CD4-positive, alpha-beta T cell treated with Interleukin-17A for 1 hour (primary cell): ENCODE measurements at regions not wholly inside any gene's neighbourhood (a gene's known extent, or its start where the extent isn't known, plus 50 kb on each side); places are given as distances from the start of the nearest gene placed in this dataset.
"Not testable (repeated sequence)": the region's sequence is repeated elsewhere in the genome, so short reads cannot be mapped to it uniquely, and the experiment has no call there.

ENCODE experiments used
- DNase-seq: peaks from one replicate; pipeline ENCODE4 v3.0.0-alpha.2; 2020

DNA sequence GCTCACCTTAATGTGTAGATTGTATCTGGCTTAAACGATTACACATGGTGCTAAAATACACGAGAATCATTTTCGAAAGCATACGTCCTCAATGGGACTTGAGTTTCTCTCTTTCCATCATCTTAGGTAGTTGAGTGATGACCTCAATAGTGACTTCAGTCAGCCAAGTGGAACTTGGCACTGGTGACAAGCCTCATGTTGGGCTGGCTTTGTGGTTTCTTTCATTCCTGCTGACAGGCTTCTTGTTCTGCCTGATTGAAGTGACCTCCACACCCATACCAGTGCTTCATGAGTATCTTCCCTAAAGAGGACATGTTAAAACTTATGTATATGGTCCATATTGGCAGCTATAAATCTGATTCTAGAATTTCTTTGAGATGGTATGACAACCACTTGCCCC is 159.1 kb upstream of the WDR1 start:
- DNase-seq, result no peak

DNA sequence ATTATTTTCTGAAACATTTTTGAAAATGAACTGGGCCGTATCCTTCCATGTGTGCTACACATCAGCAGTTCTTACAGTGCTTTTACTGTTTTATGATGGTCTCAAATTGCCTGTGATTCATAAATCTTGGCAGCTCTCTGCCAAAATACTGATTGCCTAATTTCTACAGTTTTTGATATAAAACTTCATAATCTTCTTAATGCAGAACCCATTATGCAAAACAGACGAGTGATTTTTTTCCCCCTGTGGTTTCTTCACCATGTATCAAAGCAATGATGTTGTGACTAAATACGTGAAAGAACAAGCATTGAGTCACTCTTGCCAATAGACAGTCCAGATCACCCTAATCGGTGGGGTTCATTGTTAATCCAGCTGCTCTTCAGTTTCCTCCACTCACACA is 156.4 kb upstream of the WDR1 start:
- no peak for DNase-seq

DNA sequence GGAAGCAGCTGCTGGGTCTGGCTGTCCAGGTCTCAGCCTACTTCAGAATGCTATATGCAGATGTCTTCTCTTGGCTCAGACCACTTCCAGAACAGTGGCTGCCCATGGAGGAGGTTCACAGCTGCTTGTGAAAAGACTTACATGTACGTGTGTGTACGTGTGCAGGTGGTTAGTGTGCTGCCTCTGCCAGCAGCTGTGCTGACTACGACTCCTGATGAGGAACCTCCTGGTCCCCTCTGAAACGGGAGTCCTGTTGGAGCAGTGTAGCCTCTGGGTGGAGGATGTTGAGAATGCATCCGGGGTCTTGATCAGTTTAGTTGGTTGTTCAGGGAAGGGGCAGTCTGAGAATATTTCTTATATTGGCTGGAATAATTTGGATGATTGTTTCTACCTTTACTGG is 155.9 kb upstream of the WDR1 start:
- DNase-seq, result no peak

GRCh38 chr4:10267066-10267465 is 150.5 kb upstream of the WDR1 start:
- DNase-seq, result no peak

DNA sequence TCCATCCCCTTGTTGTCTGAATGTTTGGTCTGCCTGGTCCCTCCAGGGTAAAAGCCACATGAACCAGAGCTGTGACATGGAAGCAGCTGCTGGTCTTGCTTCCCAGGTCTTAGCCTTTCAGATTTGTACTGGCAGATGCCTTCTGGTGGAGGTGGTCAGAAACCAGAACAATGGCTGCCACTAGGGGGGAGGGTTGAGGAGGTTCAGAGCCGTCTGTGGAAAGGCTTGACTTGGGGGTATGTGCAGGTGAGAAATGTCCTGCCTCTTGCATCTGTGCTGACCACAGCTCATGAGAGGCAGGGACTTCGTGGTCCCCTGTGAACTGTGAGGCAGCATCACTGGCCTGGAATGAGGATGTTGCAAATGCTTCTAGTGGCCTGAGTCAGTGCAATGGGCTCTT is 144.2 kb upstream of the WDR1 start:
- DNase-seq, result no peak

GRCh38 chr4:10259976-10260375 is 143.4 kb upstream of the WDR1 start:
- DNase-seq, result no peak

DNA sequence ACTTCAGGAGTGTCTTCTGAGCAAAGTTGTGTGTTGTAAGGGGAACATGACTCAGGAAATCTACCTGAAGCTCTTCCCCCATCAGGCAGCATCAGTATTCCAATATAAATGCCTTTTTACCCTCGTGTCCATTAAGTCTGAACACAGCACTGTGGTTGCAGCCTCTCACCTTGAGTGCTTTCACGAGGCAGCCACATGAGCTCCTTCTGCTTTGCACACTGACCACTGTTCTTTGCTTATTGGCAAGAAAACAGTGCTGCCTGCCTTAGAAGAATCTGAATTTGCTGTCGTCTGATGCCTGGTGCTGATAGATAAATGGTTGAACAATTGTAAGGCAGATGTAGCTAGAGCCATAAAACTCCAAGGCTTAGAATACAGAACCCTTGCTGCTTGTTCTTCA is 139.6 kb upstream of the WDR1 start:
- DNase-seq, result no peak

- no peak for DNase-seq
Observed at GRCh38 chr4:10253765-10254164, 137.2 kb upstream of the WDR1 start.

DNA sequence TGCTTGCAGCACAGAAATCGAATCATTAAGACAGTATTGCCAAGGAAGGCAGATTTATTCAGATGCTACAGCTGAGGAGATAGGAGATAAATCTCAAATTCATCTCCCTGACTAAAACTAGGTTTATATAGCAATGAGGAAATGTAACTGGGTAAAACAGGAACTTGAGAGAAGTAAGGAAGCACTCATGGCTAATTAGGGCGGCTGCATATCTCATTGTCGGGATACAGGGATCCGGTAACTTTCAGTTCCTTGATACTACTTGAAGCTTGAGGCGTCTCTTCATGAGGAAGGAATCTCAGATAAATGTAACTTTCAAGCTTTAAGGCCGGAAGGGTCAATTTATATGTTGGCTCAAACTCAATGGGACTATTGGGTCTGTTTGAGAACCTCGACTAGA is 129.2 kb upstream of the WDR1 start:
- DNase-seq, result no peak

DNA sequence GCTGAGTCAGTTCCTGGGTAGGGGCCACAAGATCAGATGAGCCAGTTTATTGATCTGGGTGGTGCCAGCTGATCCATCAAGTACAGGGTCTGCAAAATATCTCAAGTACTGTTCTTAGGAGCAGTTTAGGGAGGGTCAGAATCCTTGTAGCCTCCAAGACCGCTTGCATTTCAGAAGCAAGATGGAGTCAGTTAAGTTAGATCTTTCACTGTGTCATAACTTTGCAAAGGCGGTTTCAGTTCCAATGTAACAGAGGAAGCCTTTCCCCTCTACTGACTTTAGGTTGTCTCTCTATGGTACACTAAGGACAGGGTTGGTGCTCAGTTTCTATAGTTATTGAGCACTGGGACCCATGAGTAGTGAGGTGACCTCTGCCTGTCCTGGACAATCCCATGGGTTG is 127.3 kb upstream of the WDR1 start:
- no peak for DNase-seq

DNA sequence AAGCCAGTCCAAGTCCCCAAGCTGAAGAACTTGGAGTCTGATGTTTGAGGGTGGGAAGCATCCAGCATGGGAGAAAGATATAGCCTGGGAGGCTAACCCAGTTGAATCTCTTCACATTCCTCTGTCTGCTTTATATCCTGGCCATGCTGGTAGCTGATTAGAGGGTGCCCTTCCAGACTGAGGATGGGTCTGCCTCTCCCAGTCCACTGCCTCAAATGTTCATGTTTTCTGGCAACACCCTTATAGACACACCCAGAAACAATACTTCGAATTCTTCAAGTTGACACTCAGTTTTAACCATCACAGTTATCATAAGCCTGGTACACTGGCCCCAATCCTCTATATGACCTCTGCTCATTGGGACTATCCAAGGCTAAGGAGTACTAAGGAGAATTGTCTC is 124.1 kb upstream of the WDR1 start:
- no peak for DNase-seq

DNA sequence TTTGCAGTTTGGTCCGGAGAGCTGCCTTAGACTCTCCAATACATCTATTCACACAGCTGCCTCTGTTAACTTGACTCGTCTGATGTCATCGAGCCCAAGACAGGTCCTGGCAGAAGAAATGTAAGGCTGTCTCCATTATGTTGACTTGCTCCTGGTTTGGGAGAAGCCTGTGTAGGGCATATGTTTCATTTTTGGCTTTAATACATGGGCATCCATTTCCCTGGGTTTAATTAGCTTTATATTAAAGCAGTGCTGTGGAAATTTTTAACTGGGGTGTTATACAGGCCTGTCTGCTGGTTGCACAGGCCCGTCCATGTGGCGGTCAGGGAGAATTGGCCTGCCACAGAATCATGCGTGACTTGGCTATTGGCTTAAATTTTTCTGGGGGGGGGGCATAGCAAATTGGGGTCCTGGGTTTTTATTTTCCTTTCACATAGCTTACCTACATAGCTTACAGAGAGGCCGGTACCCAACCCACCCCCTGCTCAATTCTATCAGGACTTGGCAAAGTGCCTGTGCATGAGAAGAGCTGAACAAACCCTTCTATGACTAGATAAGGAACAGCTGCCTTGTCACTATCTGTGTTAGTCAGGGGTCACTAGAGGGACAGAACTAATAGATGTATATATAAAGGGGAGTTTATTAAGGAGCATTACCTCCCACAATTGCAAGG is 123.5 kb upstream of the WDR1 start:
- no peak for DNase-seq

GRCh38 chr4:10237131-10237530 is 120.5 kb upstream of the WDR1 start:
- no peak for DNase-seq

DNA sequence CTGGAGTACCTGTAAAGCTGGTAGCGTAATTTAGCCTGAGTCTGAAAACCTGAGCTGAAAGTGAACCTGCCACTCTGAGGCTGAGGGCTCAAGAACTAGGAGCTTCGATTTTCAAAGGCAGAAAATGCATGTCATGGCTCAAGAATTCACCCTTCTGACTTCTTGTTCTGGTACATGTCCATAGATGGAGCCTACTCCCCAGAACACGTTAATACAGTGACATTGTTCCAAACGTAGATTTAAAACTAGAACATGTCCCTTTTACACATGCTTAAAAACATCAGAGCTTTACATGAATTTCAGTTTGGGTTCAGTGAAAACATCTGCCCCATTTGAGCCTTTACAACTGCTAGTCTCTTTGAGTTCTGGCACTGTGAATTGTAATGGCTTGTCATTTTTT is 115.5 kb upstream of the WDR1 start:
- DNase-seq, result no peak

DNA sequence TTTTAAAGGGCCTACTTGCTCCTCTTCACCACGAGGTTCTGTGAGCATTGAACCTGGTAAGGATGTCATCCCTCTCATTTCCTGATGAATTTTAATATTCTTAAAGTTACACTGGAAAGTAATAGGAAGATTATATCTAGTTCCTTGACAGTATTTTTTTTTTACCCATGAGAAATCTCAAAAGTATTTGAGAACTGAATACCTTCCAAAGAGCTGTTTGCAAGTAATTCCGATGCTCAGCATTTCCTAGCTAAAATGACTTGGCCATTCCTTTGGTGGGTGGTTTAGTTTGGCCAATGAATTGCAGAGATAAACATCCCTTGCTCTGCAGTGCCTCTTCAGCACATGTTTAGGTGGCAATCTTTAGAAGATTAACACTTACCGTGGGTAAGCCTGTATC is 110.2 kb upstream of the WDR1 start:
- no peak for DNase-seq

GRCh38 chr4:10225096-10225495 is 108.5 kb upstream of the WDR1 start:
- DNase-seq, result no peak

- DNase-seq, result no peak
Observed at GRCh38 chr4:10223782-10224181, 107.2 kb upstream of the WDR1 start.

GRCh38 chr4:10213481-10213880 is 96.9 kb upstream of the WDR1 start:
- not testable (repeated sequence) for DNase-seq

GRCh38 chr4:10212901-10213300 is 96.3 kb upstream of the WDR1 start:
- no peak for DNase-seq

DNA sequence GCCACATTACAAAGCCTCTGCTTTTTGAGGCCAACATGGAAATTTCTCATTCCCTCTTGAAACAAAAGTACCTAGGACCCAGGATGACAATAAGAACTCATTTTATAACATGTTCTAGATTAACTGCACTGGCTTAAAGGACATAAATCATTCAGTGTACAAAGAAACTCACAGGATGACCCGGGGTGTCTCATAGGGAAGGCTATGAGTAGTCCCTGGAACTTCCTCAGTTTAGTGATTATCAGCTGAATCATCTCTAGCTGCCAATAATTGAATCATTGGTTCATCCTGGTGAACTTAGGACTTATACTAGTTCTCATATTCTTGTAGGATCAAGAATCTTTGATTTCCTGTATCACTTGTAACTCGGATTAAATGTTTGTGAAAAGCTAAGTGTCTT is 95.8 kb upstream of the WDR1 start:
- DNase-seq, result no peak

GRCh38 chr4:10207116-10207515 is 90.5 kb upstream of the WDR1 start:
- DNase-seq, result no peak

- no peak for DNase-seq
Observed at GRCh38 chr4:10205223-10205622, 88.6 kb upstream of the WDR1 start.

DNA sequence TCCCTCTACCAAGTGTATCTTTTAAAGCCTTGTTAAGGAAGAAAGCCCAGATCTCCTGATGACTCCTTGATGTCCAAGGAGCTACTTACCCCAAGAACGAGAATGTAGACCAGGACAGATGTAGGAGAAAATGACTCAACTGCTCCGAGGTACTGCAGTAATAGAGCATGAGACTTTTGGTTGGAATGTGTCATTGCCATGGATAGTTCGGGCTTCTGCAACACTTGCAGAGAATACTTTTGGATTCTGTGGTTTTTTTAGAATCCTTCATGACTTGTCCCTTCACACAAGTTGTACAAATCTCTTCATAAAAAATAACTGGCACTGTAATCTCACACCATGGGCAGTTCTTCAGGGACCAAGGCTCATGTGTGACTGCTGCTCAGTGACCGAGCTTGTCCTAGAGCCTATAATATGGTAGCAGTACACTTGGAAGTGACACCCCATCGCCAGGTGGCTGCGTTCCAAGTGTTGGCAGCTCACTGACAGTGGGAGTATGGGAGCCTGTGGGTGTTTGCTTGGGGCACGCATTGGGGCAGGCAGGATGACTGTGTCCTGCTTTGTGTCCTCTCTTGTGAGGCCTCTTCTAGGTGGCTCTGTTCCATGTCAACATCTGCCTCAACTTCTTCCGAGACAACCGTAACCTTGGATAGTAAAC is 87.9 kb upstream of the WDR1 start:
- DNase-seq, result no peak

GRCh38 chr4:10203851-10204250 is 87.3 kb upstream of the WDR1 start:
- DNase-seq, result no peak
